Activated B cell treated with CpG ODN at 0.5 μM for 24 hours (primary cell): ENCODE measurements at regions not wholly inside any gene's neighbourhood (a gene's known extent, or its start where the extent isn't known, plus 50 kb on each side); places are given as distances from the start of the nearest gene placed in this dataset.
A peak's percentile ranks its signal among the peaks of the same experiment; 100 is the strongest.

Source experiments
- ATAC-seq: fragments of 200-7000 bp; cut with Tn5 transposase; one replicate; pipeline ENCODE4 v1.10.0; 2021; ENCODE audit warnings: low read depth, mild to moderate bottlenecking, moderate library complexity
- CTCF ChIA-PET: fragments of 350-600 bp; sonication (Branson Sonifier 250); formaldehyde crosslinking; loops from one replicate; lab custom pipeline; 2021; ENCODE audit warnings: antibody characterized with exemption; lab: Charles Lee
- POLR2A ChIA-PET: fragments of 350-600 bp; sonication (Branson Sonifier 250); formaldehyde crosslinking; loops from one replicate; lab custom pipeline; 2021; ENCODE audit warnings: antibody characterized with exemption; lab: Charles Lee
- DNase-seq: peaks from one replicate; pipeline ENCODE4 v3.0.0; 2022
- H3K27ac Mint-ChIP-seq: one replicate; pipeline ENCODE4 v1.8.0; 2020; ENCODE audit warnings: mixed read lengths
- H3K27me3 Mint-ChIP-seq: one replicate; pipeline ENCODE4 v1.8.0; 2021; ENCODE audit warnings: mixed read lengths
- H3K36me3 Mint-ChIP-seq: one replicate; pipeline ENCODE4 v1.8.0; 2021; ENCODE audit warnings: low read depth, mixed read lengths
- H3K4me1 Mint-ChIP-seq: one replicate; pipeline ENCODE4 v1.8.0; 2021; ENCODE audit warnings: mixed read lengths
- H3K4me3 Mint-ChIP-seq: one replicate; pipeline ENCODE4 v1.8.0; 2020; ENCODE audit warnings: mild to moderate bottlenecking, mixed read lengths
- H3K9me3 Mint-ChIP-seq: one replicate; pipeline ENCODE4 v1.8.0; 2020; ENCODE audit warnings: mixed read lengths
- intact Hi-C: fragments of 100-400 bp; cut with micrococcal nuclease; formaldehyde crosslinking; loops from one replicate; pipeline ENCODE4 v1.15.1; 2024
- TF ChIP-seq, protein P1 (sequence below): fragments of 200-600 bp; IDR thresholded peaks from one replicate; pipeline ENCODE4 v1.8.0; 2022; ENCODE audit warnings: antibody characterized with exemption, mild to moderate bottlenecking

DNA sequence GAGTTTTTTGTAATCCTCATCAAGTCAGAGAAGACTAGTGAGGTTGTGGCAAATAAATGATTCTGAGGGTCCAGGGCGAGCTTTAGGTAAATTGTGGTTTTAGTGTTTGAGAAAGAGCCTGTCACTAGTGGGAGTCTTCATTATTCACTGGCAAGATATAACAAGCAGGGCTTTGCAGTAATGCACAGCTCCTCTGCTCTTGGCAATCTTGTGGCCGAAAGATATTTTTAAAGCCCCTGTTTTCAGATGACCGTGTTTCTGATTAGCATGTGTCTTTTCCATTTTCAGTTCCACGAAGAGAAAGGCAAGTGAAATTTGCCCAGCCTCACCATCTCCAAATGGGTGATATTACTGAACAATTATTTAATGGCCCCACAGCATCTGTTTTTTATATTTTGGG, 154.0 kb upstream of the BCL6 start:
- no peak overlapping the region for H3K27ac Mint-ChIP-seq
- TF ChIP-seq, protein P1, sequence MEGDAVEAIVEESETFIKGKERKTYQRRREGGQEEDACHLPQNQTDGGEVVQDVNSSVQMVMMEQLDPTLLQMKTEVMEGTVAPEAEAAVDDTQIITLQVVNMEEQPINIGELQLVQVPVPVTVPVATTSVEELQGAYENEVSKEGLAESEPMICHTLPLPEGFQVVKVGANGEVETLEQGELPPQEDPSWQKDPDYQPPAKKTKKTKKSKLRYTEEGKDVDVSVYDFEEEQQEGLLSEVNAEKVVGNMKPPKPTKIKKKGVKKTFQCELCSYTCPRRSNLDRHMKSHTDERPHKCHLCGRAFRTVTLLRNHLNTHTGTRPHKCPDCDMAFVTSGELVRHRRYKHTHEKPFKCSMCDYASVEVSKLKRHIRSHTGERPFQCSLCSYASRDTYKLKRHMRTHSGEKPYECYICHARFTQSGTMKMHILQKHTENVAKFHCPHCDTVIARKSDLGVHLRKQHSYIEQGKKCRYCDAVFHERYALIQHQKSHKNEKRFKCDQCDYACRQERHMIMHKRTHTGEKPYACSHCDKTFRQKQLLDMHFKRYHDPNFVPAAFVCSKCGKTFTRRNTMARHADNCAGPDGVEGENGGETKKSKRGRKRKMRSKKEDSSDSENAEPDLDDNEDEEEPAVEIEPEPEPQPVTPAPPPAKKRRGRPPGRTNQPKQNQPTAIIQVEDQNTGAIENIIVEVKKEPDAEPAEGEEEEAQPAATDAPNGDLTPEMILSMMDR: no peak
- intact Hi-C loops: no loop called here
- POLR2A ChIA-PET: no interaction called here
- no peaks in the 10 kb centered on the region for H3K36me3 Mint-ChIP-seq
- H3K4me1 Mint-ChIP-seq: peaks cover 16% of the 10 kb centered on the region
- peaks cover 26% of the 10 kb centered on the region for H3K27me3 Mint-ChIP-seq
- CTCF ChIA-PET: no interaction called here
- DNase-seq (no peak), ATAC-seq (no peak)
- H3K9me3 Mint-ChIP-seq: no peaks in the 10 kb centered on the region
- H3K4me3 Mint-ChIP-seq: no peak overlapping the region

DNA sequence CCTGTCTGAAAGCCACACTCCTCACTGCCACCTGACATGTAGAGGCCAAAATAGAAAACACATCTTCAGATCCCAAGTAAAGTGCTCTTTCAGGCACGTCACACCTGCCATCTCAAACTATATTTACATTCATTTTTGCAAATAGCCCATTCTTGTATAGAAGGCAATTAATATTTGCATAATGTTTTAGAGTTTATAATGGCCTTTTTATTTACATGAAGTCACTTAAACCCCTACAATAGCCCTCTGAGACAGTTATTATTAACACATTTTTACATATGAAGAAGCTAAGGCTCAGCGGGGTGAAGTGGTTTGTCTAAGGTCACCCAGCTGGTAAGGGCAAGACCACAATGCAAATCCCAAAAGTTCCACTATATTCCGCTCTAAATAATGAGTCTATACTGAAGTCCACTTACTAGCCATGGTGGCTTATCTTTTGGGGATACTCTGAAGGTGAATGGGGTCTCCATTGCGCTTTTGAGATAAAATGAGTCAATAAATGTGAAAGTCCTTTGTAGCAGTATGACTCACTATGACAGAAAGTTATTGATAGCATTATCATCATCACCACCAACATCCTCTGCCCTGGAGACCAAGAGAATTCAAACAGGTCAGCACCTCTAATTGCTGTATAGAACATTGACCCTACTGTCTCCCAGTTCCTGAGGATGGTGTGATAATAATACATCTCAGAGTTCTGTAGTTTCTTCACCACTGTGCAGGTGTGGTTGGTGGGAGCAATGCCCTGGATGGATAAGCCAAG, 155.9 kb upstream of the BCL6 start:
- H3K9me3 Mint-ChIP-seq: no peaks in the 10 kb centered on the region
- ChIA-PET CTCF (interaction anchor here (1.0 kb wide), 1 partner anchor 1053 kb away, joined by 3 read pairs; no protein-coding TSS in a partner anchor), POLR2A (interaction anchor here (0.6 to 1.7 kb wide), 3 partner anchors 124 to 252 kb away, joined by 3 to 10 read pairs (median 4); no protein-coding TSS in a partner anchor)
- ATAC-seq (peak; percentile 29), DNase-seq (no peak)
- H3K36me3 Mint-ChIP-seq: no peaks in the 10 kb centered on the region
- peak overlapping the region; percentile 16 for H3K4me3 Mint-ChIP-seq
- no peak overlapping the region for H3K27ac Mint-ChIP-seq
- TF ChIP-seq, protein P1: no peak
- H3K4me1 Mint-ChIP-seq: peaks cover 16% of the 10 kb centered on the region
- intact Hi-C loops: no loop called here
- peaks cover 26% of the 10 kb centered on the region for H3K27me3 Mint-ChIP-seq

DNA sequence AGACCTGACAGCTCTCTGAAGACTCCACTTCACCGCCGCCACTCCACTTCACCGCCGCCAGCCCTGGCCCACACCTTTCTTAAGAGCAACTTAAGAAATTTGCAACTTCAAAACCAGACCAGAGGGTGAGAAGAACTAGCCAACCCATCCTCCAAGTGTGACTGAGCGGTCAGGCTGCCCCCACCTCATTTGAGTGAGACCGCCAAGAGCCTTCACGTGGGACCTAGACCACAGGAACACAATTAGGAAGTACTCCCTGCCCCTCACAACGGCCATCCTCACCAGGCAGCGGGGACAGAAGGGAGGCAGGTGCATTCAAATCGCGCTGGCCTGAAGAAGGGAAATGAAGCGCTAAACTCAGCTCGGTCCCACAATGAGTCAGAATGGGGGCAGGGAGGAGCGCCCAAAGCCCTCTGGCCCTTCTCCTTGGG, 156.8 kb upstream of the BCL6 start:
- ChIA-PET CTCF (interaction anchor here (1.0 kb wide), 1 partner anchor 1053 kb away, joined by 3 read pairs; no protein-coding TSS in a partner anchor), POLR2A (interaction anchor here (0.5 to 1.7 kb wide), 6 partner anchors 42 to 298 kb away, joined by 3 to 10 read pairs (median 4); no protein-coding TSS in a partner anchor)
- Mint-ChIP-seq H3K27ac (peak overlapping the region; percentile 1), H3K36me3 (no peaks in the 10 kb centered on the region), H3K27me3 (peaks cover 26% of the 10 kb centered on the region), H3K4me3 (peak overlapping the region; percentile 29), H3K9me3 (no peaks in the 10 kb centered on the region), H3K4me1 (peaks cover 16% of the 10 kb centered on the region)
- ATAC-seq: peak; percentile 86
- TF ChIP-seq, protein P1: no peak
- intact Hi-C loops: loop anchor here (2.0 kb wide), 1 partner anchor 35 kb away; no protein-coding TSS in a partner anchor
- DNase-seq: peak; percentile 22

DNA sequence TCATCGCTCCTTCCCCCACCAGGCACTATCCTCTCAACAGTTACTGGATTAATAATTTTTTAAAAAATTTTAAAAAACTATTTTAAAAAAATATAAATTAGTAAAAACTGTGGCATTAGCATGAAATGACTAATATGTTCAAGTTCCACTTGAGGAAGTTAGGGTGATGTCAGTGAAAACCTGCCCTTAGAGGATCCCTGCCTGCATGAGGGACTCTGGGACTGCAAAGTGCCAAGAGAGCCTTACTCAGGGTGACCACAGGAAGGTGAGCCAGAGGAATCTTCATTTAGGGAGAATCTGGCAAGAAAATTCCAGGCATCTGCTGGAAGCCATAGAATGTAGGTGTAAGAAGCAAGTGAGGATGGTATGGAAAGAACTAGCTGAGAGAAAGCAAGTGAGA, 157.7 kb upstream of the BCL6 start:
- no peaks in the 10 kb centered on the region for H3K9me3 Mint-ChIP-seq
- TF ChIP-seq, protein P1: no peak

DNA sequence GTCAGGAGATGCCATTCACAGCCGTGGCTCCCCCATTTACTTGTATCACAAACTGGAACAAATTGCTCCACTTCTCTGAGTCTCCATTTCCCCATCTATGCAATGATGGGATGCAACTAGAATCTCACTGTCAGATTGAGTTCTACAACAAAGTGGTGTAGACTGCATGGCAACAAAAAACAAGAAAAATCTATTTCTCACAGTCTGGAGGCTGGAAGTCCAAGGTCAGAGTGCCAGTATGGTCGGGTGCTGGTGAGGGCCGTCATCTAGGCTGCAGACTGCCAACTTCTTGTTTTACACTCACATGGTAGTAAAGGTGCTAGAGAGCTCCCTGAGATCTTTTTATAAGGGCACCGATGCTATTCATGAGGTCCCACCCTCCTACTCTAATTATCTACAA, 158.4 kb upstream of the BCL6 start:
- TF ChIP-seq, protein P1: no peak
- DNase-seq (no peak), ATAC-seq (no peak)
- no peak overlapping the region for H3K27ac Mint-ChIP-seq
- intact Hi-C loops: loop anchor here (2.0 kb wide), 1 partner anchor 33 kb away; no protein-coding TSS in a partner anchor
- no peaks in the 10 kb centered on the region for H3K36me3 Mint-ChIP-seq
- POLR2A ChIA-PET: no interaction called here
- CTCF ChIA-PET: no interaction called here
- H3K4me3 Mint-ChIP-seq: no peak overlapping the region
- peaks cover 16% of the 10 kb centered on the region for H3K4me1 Mint-ChIP-seq
- H3K9me3 Mint-ChIP-seq: no peaks in the 10 kb centered on the region
- peaks cover 20% of the 10 kb centered on the region for H3K27me3 Mint-ChIP-seq

More for the DNA sequence above, 157.7 kb upstream of the BCL6 start:
- intact Hi-C loops: loop anchor here (2.0 kb wide), 1 partner anchor 34 kb away; no protein-coding TSS in a partner anchor
- peaks cover 16% of the 10 kb centered on the region for H3K4me1 Mint-ChIP-seq
- no peak overlapping the region for H3K27ac Mint-ChIP-seq
- ATAC-seq (no peak), DNase-seq (no peak)
- H3K27me3 Mint-ChIP-seq: peaks cover 26% of the 10 kb centered on the region
- CTCF ChIA-PET: no interaction called here
- no peak overlapping the region for H3K4me3 Mint-ChIP-seq
- POLR2A ChIA-PET: interaction anchor here (1.1 to 1.2 kb wide), 2 partner anchors 41 to 101 kb away, joined by 3 to 4 read pairs; no protein-coding TSS in a partner anchor
- no peaks in the 10 kb centered on the region for H3K36me3 Mint-ChIP-seq
